ENCODE measurements at regions not wholly inside any gene's neighbourhood (a gene's known extent, or its start where the extent isn't known, plus 50 kb on each side); places are given as distances from the start of the nearest gene placed in this dataset.

DNA sequence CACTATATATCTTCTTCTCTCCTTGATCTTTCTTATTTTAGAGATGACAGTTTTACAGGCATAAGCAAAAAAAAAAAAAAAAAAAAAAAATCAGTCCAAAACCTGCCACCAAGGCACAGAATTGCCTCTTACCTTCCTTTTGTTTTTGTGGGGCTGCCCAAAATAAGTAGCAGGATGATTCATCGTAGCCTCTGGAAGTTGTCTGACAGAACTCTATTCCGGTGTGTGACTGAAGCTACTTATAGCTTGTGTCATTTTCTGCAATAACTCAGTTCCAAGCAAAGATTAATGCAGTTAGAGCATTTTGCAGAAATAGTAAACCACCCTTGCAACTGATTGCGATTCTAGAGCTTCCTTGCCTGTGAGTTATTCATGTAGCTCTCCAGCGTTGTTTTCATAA lies 186.8 kb downstream of the KIF2B start:
- DNase-seq = no peak

GRCh38 chr17:54013072-54013471 lies 190.3 kb downstream of the KIF2B start:
- no peak for DNase-seq

GRCh38 chr17:54015734-54016133 lies 193.0 kb downstream of the KIF2B start:
- no peak for DNase-seq

DNA sequence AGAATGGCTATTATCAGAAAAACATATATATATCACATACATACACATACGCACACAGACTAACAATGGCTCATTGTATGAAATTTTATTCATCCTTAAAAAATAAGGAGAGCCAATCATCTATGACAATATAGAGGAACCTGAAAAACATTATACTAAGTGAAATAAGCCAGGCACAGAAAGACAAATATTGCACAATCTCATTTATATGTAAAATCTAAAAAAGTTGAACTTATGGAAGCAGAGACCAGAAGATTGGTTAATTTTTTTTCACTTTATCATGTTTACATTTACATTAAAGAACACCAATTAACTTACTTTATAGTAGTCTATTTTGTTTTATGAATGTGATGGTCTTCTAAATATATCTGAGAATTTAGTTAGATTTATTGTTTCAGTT lies 198.7 kb downstream of the KIF2B start:
- no peak for DNase-seq

GRCh38 chr17:54028986-54029580 lies 206.4 kb downstream of the KIF2B start:
- DNase-seq = no peak

GRCh38 chr17:54029986-54030385 lies 207.3 kb downstream of the KIF2B start:
- DNase-seq = no peak

DNA sequence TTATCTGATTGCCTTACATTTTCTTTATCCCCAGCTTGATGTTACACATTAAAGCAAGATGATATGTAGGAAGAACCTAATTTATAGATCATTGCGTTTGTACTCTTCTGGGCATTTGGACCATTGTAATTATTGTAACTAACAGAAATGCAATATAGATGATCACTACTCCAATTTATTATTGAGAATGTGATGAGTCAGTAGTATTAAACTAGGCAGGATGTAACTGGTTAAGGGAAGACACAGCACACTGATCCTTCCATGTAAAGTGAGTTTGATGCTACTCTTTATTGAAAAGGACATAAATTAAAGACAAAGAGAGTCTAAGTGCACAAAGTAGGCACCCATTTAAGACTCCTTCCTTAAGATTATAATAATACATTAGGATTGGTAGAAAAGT lies 223.8 kb downstream of the KIF2B start:
- DNase-seq = no peak

- DNase-seq = no peak
Observed at GRCh38 chr17:54063639-54064038, 240.9 kb downstream of the KIF2B start.

DNA sequence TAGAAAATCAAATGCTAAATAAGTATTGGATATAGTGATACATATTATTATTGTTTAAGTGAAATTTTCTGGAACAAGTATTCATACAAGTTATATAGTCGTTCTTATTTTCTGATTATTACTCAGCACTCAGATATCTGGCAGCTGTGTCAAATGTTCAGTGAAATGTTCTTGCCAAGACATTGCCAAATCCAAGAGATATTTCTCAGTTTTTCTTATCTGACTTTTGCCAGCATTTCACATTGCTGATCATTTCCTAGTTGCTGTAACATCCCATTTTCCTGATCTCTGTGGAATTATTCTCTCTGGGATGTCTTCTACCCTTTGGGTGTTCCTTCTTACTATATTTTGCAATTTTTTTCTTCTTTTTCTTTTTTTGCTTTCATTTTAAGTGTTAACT lies 262.3 kb downstream of the KIF2B start:
- no peak for DNase-seq

DNA sequence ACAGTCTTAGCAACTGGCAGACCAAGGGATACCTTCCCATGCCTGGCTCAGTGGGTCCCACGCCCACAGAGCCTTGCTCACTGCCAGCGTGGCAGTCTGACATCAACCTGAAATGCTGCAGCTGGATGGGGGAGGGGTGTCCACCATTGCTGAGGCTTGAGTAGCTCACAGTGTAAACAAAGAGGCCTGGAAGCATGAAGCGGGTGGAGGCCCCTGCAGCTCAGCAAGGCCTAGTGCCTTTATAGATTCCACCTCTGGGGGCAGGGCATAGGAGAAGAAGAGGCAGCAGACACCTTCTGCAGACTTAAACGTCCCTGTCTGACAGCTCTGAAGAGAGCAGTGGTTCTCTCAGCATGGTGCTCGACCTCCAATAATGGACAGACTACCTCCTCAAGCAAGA lies 263.2 kb downstream of the KIF2B start:
- no peak for DNase-seq

- no peak for DNase-seq
Observed at GRCh38 chr17:54096216-54096615, 273.5 kb downstream of the KIF2B start.

GRCh38 chr17:54099221-54099620 lies 276.5 kb downstream of the KIF2B start:
- DNase-seq = no peak

- no peak for DNase-seq
Observed at GRCh38 chr17:54102246-54102645, 279.5 kb downstream of the KIF2B start.

DNA sequence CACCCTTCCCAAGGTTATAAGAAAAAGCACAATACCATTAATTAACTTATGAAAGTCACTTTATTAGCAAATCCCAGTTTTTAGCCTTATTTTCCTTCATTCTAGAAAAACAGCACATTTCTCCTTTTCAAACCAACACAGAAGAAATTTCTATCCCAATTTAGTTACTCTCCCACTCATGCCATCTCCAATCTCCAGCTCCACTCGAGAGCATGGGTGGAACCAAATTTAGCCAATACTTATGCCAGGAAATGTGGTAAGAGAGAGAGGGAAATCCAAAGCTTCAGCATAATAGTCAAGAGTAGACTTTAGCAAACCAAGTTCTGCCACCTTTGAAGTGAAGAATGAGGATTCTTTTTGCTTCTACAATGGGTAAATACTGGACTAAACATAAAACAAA lies 288.8 kb downstream of the KIF2B start:
- DNase-seq = no peak

DNA sequence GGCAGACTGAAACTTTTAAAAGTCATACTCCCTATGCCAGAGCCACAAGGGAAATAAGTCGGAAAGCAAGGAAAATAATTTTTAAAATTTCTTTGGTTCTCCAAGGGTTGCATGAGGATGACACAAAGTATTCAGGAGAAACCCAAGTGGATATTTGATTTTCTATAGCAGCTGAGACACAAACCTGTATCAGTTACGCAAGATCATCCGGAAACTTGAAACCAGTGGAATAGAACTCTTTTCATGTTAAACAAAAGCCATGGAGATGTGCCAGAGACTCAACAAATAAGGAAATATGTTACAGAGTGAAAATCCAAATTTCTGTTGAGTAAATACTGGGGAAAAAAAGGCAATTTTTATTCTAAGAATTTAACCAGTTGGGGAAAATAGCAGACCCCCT lies 294.7 kb downstream of the KIF2B start:
- DNase-seq = no peak

- DNase-seq = no peak
Observed at GRCh38 chr17:54124456-54124855, 301.7 kb downstream of the KIF2B start.

DNA sequence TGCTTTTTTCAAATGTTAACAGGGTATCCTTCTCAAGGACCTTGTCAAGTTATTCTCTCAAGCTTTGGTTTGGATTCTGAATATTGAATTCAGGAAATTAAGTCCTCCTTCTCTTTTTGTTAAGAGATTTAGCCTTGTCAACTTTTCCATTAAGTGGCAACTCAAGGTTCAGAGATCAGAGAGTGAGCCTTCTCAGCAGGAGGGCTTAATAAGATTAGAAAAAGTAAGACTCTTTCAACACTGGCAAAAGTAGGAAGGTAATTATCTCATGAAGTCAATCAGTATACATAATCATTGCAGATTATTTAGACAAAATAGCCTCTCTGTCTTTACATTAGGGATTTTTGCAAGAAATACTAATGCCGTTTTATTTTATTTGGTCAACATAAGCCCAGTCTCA lies 330.7 kb downstream of the KIF2B start:
- no peak for DNase-seq

DNA sequence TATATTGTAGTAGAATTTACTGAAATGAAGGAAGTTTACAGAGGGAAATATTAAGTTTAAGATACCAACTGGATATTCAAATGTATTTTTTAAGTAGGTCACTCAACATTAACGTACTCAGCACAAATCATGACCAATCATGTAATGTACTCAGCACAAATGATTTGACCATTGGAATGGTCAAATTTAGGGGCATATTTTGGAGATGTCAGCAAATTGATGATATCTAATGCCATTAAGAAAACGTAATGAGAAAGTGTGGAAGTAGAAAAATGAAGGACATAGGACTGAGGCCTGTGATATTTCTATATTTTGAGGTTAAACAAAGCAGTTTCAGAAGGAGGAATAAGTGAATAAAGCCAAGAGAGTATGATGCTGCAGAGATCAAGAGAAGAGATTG lies 334.8 kb downstream of the KIF2B start:
- no peak for DNase-seq

DNA sequence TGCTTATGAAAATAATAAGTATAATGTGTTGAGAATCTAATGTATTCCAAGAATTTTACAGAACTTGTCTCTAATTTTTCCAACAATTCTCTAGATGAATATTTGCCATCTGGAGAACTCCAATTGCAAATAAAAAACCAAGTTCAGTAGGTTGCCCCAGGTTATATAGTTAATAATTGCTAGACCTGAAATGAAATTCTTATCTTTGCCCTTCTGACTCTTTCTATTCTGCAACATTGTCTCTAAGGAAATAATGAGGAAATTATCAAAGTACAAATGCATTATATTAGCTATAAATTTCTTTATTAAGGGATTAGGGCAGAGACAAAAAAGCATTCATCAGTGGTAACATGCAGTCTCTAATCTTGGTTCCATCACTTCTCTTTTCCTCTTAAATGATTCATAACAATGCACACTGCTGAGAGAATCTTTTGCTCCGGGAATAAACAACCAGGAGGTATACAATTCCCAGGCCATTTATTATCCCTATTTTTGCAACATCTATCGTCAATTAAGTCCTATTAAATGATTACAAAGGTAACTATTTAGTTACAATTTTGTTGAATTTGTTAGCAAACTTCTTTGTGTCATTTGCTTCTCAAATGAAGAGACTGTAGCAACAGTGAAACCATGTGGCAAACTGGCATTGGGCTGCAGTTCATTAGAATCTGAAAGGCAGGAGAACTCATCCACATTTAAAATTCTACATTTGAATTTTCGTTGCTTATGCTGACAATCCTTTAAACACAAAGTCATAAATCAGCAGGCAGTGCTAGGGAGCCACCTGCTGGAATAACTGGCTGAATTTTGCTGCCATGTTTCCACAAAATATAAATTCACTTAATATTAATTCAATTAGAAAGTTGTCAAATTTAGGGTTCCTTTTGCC lies 349.6 kb downstream of the KIF2B start:
- no peak for DNase-seq

DNA sequence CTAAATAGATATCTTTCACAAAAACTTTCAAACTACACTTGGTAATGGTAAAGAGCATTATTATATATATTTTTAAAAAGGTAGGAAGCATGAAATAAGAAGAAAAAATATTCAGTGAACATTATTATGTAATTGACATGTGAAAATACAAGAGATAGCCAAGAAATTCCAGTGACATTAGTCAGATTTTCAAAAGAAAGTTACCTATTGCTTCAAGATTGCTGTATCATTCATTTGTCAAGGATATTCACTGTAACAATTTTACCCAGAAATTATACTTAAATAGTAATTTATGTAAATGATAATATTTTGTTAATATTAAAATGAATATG lies 350.2 kb downstream of the KIF2B start:
- DNase-seq = no peak

GRCh38 chr17:54177606-54178308 lies 355.0 kb downstream of the KIF2B start:
- DNase-seq = no peak

DNA sequence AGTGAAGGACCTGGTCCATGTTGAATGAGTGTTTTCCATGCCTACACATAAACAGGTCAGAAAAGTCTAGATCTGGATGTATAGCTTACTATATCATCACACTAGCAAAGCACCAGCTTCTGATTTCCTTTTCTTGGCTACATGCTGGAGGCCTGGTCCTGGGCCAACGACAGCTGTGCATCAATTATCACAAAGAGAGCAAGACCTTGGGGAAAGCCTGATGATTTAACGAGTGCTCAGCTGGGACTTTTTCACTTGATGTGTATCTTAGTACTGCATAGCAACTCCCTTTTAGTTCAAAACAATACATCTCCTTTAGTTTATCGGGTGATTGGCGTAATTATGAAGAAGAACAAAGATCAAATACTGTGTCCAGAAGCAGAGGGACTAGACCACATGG lies 358.2 kb downstream of the KIF2B start:
- no peak for DNase-seq

- no peak for DNase-seq
Observed at GRCh38 chr17:54191261-54191660, 368.5 kb downstream of the KIF2B start.

GRCh38 chr17:54194268-54194667 lies 371.5 kb downstream of the KIF2B start:
- no peak for DNase-seq
